ENCODE measurements at regions not wholly inside any gene's neighbourhood (a gene's known extent, or its start where the extent isn't known, plus 50 kb on each side); places are given as distances from the start of the nearest gene placed in this dataset.

DNA sequence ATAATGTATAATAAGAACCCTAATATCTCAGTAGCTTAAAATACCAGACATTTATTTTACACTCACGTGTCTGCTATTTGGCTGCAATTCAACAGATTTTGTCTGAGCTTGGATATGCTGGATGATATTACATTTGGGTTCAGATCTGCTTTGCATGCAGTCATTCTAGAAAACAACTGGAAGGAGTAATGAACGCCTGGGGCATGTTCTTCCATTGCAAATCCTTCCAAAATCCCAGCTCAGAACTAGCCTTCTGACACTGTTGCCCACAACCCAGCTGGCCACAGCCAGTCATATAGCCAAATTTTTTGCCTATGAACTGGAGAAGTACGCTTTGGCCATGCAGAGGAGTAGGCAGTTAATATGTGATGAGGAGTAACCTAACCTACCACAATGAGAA lies 597.8 kb upstream of the VRK2 start:
- no peak overlapping the region for H3K4me2 ChIP-seq (ENCODE audit: low read depth, low read length)
- no peaks in the 10 kb centered on the region for H3K36me3 ChIP-seq (replicated peaks; ENCODE audit: insufficient read depth, low read length)
- TF ChIP-seq EZH2 (optimal IDR thresholded peaks at IDR 0.05; ENCODE audit: low read depth, low read length) = no peak
- TF ChIP-seq EZH2phosphoT487 (IDR thresholded peaks at IDR 0.05; ENCODE audit: low read length) = no peak
- TF ChIP-seq, protein P1, sequence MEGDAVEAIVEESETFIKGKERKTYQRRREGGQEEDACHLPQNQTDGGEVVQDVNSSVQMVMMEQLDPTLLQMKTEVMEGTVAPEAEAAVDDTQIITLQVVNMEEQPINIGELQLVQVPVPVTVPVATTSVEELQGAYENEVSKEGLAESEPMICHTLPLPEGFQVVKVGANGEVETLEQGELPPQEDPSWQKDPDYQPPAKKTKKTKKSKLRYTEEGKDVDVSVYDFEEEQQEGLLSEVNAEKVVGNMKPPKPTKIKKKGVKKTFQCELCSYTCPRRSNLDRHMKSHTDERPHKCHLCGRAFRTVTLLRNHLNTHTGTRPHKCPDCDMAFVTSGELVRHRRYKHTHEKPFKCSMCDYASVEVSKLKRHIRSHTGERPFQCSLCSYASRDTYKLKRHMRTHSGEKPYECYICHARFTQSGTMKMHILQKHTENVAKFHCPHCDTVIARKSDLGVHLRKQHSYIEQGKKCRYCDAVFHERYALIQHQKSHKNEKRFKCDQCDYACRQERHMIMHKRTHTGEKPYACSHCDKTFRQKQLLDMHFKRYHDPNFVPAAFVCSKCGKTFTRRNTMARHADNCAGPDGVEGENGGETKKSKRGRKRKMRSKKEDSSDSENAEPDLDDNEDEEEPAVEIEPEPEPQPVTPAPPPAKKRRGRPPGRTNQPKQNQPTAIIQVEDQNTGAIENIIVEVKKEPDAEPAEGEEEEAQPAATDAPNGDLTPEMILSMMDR (IDR thresholded peaks at IDR 0.05; ENCODE audit: low read length) = no peak
- H3K9me3 ChIP-seq (replicated peaks; ENCODE audit: insufficient read depth, low read length) = no peaks in the 10 kb centered on the region
- no peak overlapping the region for H3K4me3 ChIP-seq (ENCODE audit: low read length)
- no peaks in the 10 kb centered on the region for H3K4me1 ChIP-seq (ENCODE audit: low read length)
- no peaks in the 10 kb centered on the region for H3K9me2 ChIP-seq (replicated peaks; ENCODE audit: insufficient read depth, low read length)
- H3K79me2 ChIP-seq (ENCODE audit: low read length) = no peaks in the 10 kb centered on the region
- no peak overlapping the region for H2AFZ ChIP-seq (ENCODE audit: low read length)
- no peaks in the 10 kb centered on the region for H3F3A ChIP-seq (ENCODE audit: insufficient read depth, low read length)
- H3K27ac ChIP-seq (ENCODE audit: low read length) = no peak overlapping the region
- DNase-seq = no peak
- no peaks in the 10 kb centered on the region for H4K20me1 ChIP-seq (ENCODE audit: insufficient read depth, low read length)
- H3K27me3 ChIP-seq (replicated peaks; ENCODE audit: insufficient read depth, low read length) = no peaks in the 10 kb centered on the region
- H3K9ac ChIP-seq (ENCODE audit: low read length) = no peak overlapping the region

DNA sequence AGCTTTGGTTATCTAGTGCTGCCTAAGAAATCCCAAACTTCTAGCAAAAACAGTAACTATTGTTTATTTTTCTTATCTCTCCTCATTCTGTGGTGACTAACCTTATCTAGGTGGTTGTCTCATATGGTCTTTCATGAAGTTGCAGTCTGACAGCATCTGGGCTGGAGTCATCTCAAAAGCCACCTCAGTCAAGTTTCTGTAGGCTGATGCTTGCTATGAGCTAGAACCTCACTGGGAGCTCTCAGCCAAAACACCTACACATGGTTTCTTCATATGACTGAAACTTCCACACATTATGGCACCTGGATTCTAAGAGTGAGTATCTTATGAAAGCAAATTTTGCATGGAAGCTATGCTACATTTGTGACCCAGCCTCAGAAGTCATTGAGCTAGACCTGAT lies 596.4 kb upstream of the VRK2 start:
- H3K27me3 ChIP-seq (replicated peaks; ENCODE audit: insufficient read depth, low read length) = no peaks in the 10 kb centered on the region
- no peak overlapping the region for H3K9ac ChIP-seq (ENCODE audit: low read length)
- no peak overlapping the region for H2AFZ ChIP-seq (ENCODE audit: low read length)
- no peaks in the 10 kb centered on the region for H3K4me1 ChIP-seq (ENCODE audit: low read length)
- no peaks in the 10 kb centered on the region for H4K20me1 ChIP-seq (ENCODE audit: insufficient read depth, low read length)
- no peak overlapping the region for H3K4me3 ChIP-seq (ENCODE audit: low read length)
- no peak for DNase-seq
- H3F3A ChIP-seq (ENCODE audit: insufficient read depth, low read length) = no peaks in the 10 kb centered on the region
- no peaks in the 10 kb centered on the region for H3K36me3 ChIP-seq (replicated peaks; ENCODE audit: insufficient read depth, low read length)
- H3K4me2 ChIP-seq (ENCODE audit: low read depth, low read length) = no peak overlapping the region
- no peaks in the 10 kb centered on the region for H3K9me2 ChIP-seq (replicated peaks; ENCODE audit: insufficient read depth, low read length)
- H3K27ac ChIP-seq (ENCODE audit: low read length) = no peak overlapping the region
- TF ChIP-seq EZH2phosphoT487 (IDR thresholded peaks at IDR 0.05; ENCODE audit: low read length) (no peak), EZH2 (optimal IDR thresholded peaks at IDR 0.05; ENCODE audit: low read depth, low read length) (no peak)
- TF ChIP-seq, protein P1 (IDR thresholded peaks at IDR 0.05; ENCODE audit: low read length) = no peak
- H3K79me2 ChIP-seq (ENCODE audit: low read length) = no peaks in the 10 kb centered on the region
- no peaks in the 10 kb centered on the region for H3K9me3 ChIP-seq (replicated peaks; ENCODE audit: insufficient read depth, low read length)

DNA sequence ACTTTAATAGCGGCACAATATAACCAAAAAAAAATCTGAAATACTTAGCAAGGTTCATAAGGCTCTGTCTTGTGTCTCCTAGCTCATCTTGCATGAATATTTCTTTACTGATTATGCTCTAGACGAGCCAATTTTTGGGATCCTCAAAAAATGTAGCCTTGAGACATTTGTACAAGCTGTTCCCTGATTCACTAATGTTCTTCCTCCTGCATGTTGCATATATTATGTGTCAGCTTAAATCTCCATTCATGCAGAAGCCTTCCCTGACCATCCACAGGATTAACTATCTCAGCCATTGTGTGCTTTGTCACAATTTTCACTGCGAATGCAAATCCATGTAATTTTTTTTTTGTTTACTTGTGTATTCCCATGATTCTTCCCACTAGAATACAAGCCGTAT lies 594.0 kb upstream of the VRK2 start:
- H4K20me1 ChIP-seq (ENCODE audit: insufficient read depth, low read length) = no peaks in the 10 kb centered on the region
- H3K4me2 ChIP-seq (ENCODE audit: low read depth, low read length) = no peak overlapping the region
- H3K36me3 ChIP-seq (replicated peaks; ENCODE audit: insufficient read depth, low read length) = no peaks in the 10 kb centered on the region
- no peak for DNase-seq
- H3K4me1 ChIP-seq (ENCODE audit: low read length) = no peaks in the 10 kb centered on the region
- H3K4me3 ChIP-seq (ENCODE audit: low read length) = no peak overlapping the region
- H3K9ac ChIP-seq (ENCODE audit: low read length) = no peak overlapping the region
- H3K27ac ChIP-seq (ENCODE audit: low read length) = no peak overlapping the region
- no peaks in the 10 kb centered on the region for H3K79me2 ChIP-seq (ENCODE audit: low read length)
- TF ChIP-seq, protein P1 (IDR thresholded peaks at IDR 0.05; ENCODE audit: low read length) = no peak
- TF ChIP-seq EZH2phosphoT487 (IDR thresholded peaks at IDR 0.05; ENCODE audit: low read length) (no peak), EZH2 (optimal IDR thresholded peaks at IDR 0.05; ENCODE audit: low read depth, low read length) (no peak)
- no peak overlapping the region for H2AFZ ChIP-seq (ENCODE audit: low read length)
- H3K9me2 ChIP-seq (replicated peaks; ENCODE audit: insufficient read depth, low read length) = no peaks in the 10 kb centered on the region
- no peaks in the 10 kb centered on the region for H3K27me3 ChIP-seq (replicated peaks; ENCODE audit: insufficient read depth, low read length)
- no peaks in the 10 kb centered on the region for H3K9me3 ChIP-seq (replicated peaks; ENCODE audit: insufficient read depth, low read length)
- H3F3A ChIP-seq (ENCODE audit: insufficient read depth, low read length) = no peaks in the 10 kb centered on the region
